GM18507 (cell line): ENCODE measurements at regions not wholly inside any gene's neighbourhood (a gene's known extent, or its start where the extent isn't known, plus 50 kb on each side); places are given as distances from the start of the nearest gene placed in this dataset.
"Not testable (repeated sequence)": the region's sequence is repeated elsewhere in the genome, so short reads cannot be mapped to it uniquely, and the experiment has no call there.

Experiments
- DNase-seq: peaks from one replicate; pipeline ENCODE4 v3.0.0; 2011; ENCODE audit warnings: low read depth; ENCODE audit not compliant: insufficient read length; ENCODE audit errors: extremely low spot score
- FAIRE-seq: peaks from 2 replicates; lab custom pipeline; 2011; peaks lifted over from hg19 to GRCh38; lab: Jason Lieb, UNC

GRCh38 chr5:34539183-34539582, 116.9 kb upstream of the RAI14 start:
- DNase-seq (no peak), FAIRE-seq (no peak)

DNA sequence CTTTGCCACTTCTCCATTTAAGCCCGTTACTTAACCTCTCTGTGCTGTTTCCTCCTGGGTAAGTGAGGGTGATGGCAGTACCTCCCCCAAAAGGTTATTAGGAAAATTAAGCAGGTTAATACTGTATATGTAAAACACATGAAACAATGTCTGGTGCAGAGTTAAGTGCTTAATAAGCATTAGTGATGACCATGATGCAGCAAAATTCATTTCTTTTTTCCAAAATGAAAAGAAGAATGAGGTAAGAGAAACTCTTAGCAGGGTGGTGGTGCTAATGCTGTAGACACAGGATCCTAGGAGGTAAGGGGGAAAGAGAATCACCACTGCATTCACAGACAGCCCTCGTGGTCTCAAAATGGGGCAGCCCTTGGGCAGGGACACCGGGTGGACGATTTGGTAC, 115.1 kb upstream of the RAI14 start:
- no peak for FAIRE-seq
- DNase-seq = no peak

DNA sequence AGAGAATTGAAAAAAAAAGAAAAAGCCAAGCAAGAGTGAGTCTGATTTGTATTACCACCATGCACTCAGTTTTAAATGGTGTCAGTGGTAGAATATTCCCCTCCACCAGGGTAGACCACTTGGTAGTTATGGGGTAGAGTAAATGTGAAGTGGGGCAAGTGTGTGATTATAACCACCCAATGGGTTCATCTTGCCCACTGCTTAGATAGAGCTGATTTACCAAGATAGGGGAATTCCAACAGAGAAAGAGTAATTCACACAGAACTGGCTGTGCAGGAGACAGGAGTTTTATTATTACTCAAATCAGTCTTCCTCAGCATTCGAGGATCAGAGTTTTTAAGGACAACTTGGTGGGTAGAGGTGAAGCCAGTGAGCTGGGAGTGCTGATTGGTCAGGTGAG, 113.3 kb upstream of the RAI14 start:
- FAIRE-seq = no peak
- DNase-seq = no peak

GRCh38 chr5:34543687-34544086, 112.4 kb upstream of the RAI14 start:
- FAIRE-seq (no peak), DNase-seq (no peak)

DNA sequence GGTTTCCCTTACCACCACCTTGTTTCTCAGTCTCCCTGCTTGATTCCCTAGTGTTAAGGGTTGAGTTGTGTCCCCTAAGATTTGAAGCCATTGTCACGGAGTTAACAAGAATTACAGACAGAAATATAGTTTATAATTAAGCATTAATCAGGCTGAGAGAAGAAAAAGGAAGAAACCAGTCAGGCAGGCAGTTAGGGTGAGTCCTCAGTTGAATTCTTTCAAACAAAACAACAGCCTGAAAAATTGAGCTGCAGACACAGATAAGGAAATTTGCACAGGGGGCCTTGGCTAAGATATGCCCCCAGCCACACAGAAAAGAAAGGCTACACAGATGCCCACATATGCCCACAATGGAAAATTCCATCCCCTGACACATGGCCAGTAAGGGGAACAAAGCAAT, 111.7 kb upstream of the RAI14 start:
- no peak for FAIRE-seq
- no peak for DNase-seq

GRCh38 chr5:34545164-34545563, 111.0 kb upstream of the RAI14 start:
- FAIRE-seq = no peak
- no peak for DNase-seq

DNA sequence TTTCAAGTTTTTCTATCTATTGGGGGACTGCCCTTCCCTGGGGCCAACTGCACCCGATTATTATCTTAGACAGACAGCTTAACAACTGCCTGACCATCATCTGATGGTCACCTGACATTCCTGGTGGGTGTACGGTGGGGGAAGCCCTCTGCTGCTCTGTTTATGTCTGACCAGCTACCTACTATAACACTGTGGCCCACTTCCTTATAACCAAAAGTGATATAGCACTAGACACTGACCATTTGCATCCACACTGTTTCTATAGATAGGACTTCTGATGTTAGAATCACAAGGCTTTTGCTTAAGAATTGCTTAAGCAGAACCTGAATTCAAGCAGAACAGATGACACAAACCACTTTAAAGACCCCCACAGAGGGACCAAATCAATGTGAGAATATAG, 110.5 kb upstream of the RAI14 start:
- no peak for DNase-seq
- no peak for FAIRE-seq

DNA sequence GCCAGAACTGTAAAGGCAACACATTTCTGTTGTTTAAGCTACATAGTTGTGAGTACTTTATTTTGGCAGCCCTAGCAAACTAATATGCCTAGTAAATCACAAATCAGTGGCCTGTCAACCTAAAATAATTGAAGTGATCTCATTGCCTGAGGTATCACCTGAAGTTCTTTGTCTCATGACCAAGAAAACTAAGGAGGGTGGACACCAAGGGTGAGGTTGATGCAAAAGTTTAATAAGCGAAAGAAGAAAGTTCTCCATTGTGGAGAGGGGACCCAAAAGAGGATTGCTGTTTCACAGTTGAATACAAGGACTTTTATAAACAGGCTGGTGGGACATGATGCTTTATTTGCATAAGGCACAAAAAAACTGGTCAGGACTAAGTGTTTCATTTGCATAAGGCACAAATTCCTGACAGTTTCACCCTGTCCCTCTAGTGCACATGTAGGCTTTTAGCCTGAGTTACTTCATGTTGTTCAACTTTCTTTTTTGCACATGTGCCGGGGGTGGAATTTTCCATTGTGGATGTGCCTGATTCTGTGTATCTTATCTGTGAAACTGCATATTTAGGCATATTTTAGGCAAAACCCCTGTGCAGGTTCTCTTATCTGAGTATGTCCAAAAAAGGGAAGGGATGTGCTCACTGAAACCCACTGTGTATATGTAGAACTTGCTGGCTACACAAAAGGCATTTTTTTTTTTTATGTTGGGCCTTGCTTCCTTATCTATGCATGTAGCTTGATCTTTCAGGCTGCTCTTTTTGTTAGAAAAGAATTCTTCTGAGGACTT, 108.6 kb upstream of the RAI14 start:
- DNase-seq (no peak), FAIRE-seq (no peak)

GRCh38 chr5:34548086-34548403, 108.1 kb upstream of the RAI14 start:
- DNase-seq (no peak), FAIRE-seq (no peak)

DNA sequence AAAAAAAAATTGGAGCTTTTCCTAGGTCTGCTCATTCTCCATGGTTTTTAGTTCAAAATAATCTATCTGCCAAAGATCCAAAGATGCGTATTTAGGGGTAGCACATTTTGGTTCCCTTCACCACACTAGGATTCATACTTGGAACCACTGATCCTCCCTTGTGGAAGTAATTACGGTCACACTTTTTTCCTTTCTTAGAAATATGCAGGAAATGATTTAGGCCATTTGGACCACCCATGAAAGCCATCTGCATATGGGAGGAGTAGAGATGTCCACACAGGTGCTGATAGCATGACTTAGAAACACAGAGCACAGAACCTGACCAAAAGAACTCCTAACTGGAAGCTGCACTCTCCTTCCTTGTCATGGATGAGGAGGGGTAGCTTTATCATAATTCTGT, 105.9 kb upstream of the RAI14 start:
- FAIRE-seq (no peak), DNase-seq (no peak)

- DNase-seq (no peak), FAIRE-seq (no peak)
These were observed 105.2 kb upstream of the RAI14 start for GRCh38 chr5:34550964-34551363.

- no peak for DNase-seq
- no peak for FAIRE-seq
These were observed 104.2 kb upstream of the RAI14 start for GRCh38 chr5:34551911-34552433.

GRCh38 chr5:34552686-34553085, 103.4 kb upstream of the RAI14 start:
- no peak for FAIRE-seq

GRCh38 chr5:34553581-34553980, 102.5 kb upstream of the RAI14 start:
- FAIRE-seq (no peak), DNase-seq (no peak)

More at GRCh38 chr5:34552686-34553085, 103.4 kb upstream of the RAI14 start:
- DNase-seq = no peak

DNA sequence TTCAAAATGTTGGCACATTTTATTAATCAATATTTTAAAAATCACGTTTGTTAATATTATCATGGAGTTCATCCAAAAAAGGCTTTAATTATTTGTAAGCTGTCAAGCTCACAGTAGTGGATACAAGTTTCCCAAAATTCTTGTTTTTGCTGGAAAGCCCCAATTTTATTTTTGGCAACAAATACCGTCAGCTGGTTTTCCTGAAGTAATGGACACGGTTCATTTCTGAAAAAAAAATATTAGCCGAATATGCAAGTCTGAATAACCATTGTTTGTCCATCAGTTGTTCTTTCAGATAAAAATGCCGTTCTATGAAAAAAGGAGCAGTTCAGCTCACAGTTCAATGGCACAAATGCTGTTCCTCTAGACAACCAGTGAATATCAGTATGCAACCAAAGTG, 101.5 kb upstream of the RAI14 start:
- no peak for FAIRE-seq
- no peak for DNase-seq

GRCh38 chr5:34555699-34556508, 100.2 kb upstream of the RAI14 start:
- no peak for DNase-seq
- FAIRE-seq = no peak

GRCh38 chr5:34556509-34556782, 99.7 kb upstream of the RAI14 start:
- no peak for FAIRE-seq

GRCh38 chr5:34561581-34561980, 94.5 kb upstream of the RAI14 start:
- not testable (repeated sequence) for DNase-seq, FAIRE-seq

More at GRCh38 chr5:34556509-34556782, 99.7 kb upstream of the RAI14 start:
- DNase-seq = no peak

GRCh38 chr5:34562791-34563190, 93.3 kb upstream of the RAI14 start:
- FAIRE-seq = no peak
- DNase-seq = no peak

DNA sequence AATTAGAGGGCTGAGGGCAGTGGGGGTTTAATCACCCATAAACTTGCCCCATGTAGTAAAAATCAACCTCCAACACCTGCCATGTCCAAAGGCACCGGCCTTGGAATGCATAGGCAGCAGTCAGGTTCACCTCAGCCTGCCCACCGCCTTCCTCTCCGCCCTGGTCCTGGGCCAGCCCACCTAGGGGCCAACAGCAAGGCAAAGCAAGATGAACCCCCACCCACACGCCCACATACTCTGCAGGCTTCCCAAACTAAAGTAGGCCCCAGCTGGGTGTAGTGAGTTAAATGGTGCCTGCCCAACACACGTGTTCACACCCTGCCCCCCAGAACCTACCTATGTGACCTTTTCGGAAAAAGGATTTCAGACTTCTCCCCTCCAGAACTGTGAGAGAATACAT, 92.9 kb upstream of the RAI14 start:
- no peak for DNase-seq
- FAIRE-seq = no peak
